ENCODE measurements at regions not wholly inside any gene's neighbourhood (a gene's known extent, or its start where the extent isn't known, plus 50 kb on each side); places are given as distances from the start of the nearest gene placed in this dataset.

DNA sequence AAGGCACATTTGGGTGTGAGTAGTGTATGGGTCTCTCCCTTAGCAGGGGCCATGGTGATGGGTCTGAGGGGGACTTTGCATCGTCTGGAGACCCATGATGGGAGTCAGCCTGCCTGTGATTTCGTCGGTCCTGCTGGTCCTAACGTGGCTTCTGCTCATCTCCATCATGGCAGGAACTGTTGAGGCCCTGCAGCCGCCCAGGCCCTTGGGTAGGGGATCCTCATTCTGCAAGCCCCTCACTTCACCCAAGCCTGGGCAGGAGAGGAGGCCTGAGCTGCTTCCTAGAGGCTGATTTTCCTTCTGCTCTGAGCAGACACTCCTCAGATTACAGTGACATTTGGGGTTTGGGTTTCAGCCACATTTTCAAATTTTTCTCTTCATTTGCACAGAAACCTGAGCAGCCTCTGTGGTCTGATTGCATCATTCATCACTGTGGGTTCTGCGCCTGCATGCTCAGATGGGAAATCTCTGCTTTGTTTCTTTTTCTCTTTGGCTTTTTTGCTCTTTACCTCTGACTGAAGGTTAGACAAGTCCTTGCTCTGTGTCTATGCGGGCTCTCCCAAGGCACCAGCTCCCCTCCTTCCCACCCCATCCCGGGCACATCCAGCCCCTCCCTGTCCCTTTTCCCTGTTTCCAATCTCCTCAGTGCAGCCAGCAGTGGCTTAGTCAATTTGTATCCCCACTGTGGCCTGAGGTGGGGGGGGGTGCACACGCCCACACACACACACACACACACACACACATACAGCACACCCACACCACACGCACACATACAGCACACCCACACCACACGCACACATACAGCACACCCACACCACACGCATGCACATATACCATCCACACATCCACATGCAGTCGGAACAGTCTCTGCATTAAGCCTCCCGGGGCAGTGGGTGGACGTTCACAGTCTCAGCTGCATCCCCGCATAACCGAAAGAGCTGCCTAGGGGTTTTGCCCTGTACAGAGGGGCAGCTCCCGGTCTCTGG, 305.4 kb upstream of the HS6ST1 start:
- DNase-seq = no peak

DNA sequence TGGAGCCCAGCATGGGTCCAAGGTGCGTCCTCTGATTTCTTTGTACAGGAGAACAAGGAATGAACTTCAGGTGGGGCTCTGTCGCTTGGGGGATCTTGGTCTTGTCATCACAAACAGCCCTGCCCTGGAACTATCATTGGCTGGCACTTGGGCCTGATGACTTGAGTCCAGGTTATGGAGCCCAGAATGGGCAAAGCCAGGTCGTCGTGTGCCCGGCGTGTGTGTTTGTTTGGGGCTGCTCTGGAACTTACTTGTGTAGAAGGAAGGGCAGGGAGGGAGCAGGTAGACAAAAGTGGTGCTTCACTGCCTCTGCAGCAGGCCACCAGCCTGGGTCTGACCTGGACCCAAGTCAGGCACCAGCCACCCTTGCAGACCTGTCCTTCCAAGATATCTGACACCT, 306.3 kb upstream of the HS6ST1 start:
- no peak for DNase-seq

DNA sequence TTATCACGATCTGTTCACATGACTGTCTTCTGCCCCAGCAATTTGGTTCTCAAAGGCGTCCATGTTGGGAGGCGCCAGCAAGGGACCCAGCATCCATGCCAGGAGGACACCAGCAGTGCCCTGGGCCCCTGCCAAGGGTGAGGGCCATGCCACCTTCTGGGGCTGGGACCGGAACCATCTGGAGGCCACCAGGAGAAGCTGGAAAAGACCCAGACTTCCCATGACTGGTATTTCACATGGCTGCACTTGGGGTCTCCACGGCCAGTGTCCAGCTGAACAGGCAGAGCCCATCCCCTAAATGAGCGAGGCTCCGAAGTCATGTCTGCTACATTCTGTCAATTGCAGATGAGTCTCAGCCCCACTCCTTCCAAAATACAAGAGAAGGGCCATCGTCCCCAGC, 306.8 kb upstream of the HS6ST1 start:
- DNase-seq = no peak

DNA sequence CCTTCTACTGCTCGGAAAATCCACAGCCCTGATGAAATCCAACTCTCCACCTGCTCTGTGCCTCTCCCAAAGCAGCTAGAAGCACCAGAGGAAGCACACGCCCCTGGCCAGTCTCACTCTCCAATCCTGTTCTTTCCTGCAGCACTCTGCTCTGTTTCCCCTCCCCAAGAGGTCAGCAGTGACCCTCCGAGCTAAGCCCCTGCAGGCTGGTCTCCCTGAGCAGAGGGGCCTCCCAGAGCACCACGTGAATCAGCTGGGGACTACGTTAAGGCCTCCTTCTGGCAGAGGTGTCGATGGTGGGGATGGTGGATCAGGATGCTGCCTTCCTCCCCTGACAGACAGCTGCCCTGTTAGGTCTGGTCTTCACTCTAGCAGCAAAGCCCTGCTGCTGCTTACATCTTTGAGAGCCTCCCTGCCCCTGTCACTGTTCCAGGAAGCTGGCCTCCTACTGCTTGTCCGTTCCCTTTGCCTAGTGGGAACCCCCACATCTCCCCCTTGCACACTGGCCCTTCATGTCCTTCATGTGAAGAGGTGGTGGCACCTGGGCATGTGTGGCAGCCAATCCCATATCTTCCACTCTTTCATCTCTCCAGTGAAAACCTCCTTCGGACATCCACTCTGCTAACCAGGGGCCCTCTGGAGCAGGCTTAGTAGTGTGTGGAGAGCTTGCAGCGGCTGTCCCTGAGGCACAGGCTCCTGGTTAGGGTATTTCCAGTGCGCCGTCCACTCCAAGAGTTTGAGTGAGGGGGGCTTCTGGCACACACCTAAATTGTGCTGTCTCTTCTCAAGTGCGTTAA, 307.5 kb upstream of the HS6ST1 start:
- DNase-seq = no peak

DNA sequence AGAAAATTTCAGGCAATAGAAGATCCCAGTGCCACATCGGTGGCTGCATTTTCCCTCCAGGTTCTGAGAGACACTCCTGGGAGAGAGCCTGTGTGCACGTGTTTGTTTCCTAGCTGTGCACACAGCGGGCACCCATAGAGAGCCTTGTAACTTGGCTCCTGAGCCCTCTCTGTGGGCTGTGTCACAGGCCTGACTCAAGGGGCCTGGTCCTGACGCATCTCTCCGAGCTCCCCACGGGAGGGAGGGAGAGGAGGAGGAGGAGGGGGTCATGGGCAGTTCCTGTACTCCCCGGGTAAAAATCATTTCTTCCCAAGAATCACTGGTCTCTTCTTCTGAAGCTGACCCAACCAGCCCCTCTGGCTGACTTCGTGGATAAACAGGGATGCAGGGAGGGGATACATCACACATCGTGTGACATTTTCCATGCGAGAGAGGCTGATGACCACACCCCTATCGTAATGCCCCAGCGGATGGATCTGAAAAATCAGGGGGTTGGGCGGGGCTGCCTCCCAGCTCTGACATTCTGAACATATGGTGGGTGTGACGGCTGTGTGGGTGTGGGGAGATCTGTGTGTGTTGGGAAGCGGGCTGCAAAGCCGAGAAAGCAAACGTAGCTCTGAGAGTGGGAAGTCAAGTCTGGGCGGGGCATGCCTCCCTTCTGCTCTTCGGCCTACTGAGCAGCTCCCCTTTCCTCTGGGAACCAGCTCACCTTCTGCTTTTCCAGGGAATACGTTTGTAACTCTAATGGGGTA, 308.3 kb upstream of the HS6ST1 start:
- no peak for DNase-seq

DNA sequence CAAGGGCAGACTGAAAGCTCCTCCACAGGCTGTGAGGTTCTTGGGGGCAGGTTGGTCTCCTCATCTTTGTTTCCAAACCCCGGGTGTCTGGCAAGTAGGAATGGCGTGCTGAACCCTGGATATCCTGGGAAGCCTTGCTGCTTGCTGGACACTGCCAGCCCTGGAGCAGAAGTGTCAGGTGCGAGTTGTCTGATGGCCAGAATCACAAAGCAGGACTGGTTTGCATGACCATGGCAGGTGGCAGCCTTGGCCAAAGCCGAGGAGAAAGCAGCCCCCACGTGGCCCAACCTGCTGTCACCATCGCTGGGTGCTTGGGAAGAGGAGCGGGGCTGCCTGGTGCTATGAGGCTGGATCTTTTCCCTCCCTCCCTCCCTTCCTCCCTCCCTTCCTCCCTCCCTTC, 309.5 kb upstream of the HS6ST1 start:
- DNase-seq = no peak

DNA sequence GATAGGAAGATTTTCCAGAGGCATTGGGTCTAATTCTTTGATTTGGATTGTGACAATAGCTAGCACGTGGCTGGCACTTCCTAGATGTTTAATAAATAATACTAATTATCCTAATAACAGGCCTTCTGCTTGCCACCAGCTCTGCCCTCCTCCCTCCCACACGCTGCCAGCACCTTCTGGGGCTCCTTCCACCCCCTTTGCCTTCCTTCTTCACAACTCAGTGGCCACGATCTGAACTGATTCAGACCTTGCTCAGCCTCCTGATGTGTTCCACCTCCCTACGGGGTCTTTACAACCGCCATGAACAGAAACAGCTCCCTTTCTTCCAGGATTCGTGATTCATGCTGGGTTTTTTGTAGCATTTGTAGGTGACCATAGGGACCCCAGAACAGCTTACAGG, 310.3 kb upstream of the HS6ST1 start:
- DNase-seq = no peak

DNA sequence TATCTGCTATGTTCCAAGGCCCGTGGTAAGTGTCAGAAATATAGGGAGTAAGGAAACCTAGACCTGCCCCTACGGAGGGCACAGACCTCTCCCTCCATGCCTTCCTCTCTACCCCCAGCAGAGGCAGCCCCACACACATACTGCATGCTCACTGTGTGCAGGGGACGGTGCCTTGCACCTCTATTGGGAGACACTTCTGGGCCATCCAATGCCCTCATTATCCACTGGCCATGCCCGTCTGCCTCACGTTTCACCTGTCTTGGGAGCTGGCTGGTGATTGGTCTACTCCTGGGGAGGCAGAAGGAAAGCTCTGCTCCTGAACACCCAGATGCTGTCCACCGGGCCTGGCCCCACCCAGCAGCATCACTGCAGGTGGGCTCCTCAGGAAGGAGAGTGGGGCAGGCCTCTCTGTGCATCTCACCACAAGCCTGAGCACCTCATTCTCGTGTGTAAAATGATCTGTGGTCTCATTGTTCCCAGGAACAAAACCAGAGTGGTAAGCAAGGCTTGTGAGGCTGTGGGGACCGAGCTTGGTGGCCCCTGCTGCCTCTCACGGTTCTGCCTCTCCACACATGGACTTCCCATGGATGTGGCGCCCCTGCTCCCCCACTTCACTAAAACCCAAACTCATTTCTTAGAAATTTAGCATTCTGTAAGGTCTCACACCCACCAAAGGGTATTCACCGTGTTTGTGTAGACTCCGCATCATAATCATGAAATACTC, 312.5 kb upstream of the HS6ST1 start:
- DNase-seq = no peak

DNA sequence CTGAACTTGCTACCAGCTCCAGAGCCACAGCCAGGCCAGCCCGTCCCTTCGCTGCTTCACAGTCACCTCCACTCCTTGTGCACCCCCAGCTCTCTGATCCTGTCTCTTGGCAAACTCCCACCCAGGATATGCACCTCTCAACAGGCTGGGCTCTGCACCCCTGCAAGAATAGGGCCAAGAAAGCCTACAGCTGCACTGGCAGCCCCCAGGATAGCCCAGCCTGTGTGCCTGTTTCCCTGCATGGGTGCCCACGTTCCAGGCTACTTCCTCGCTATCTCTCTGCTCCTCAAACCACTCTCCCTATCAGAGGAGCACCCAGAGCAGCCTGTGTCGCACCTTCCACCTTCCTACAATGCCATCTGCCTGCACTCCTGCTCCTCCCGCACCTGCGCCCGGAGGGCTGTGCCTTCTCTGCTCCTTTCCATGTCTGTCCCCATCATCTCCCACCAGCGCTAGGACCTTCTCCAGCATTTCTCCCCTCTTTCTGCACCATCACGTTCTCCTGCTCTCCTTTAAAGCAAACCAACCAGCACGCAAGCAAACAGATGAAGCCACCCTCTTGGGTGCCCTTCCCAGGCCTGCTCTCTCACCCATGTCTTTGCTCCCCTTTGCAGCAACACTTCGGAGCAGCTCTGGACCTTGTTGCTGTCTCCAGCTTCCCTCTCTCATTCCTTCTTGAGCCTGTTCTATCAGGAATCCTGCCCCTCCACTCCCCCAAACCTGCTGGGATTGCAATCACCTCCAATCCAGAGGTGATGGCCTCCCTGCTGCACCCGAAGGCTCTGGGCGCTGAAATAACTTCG, 313.2 kb upstream of the HS6ST1 start:
- DNase-seq = no peak

DNA sequence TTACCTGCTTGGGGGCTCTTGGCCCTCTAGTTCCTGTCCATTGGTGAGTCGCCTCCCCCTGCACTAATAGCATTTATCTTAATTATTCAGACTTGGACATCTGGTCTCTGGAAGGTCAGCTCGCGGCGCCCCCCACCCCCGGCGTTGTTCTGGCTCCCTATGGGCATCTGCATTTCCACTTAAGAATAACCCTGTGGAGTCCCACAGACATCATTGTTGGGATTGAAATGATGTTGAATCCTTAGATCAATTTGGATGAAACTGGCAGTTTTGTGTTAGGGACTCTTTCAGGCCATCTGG, 313.8 kb upstream of the HS6ST1 start:
- DNase-seq = no peak

DNA sequence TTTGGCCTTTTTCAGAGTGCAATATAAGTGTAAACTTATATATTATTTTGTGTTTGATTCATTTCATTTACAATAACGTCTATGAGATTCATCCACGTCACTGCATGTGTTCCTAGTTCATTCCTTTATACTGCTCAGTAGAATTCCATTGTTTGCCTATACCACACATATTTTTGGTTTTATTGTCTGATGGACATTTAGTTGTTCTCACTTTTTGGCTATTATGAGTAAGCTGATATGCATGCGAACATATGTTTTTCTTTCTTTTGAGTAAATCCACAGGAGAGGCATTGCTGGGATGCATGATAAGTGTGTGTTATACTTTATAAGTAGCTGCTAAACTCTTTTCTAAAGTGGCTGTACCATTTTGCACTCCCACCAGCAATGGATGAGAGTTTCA, 314.8 kb upstream of the HS6ST1 start:
- no peak for DNase-seq

DNA sequence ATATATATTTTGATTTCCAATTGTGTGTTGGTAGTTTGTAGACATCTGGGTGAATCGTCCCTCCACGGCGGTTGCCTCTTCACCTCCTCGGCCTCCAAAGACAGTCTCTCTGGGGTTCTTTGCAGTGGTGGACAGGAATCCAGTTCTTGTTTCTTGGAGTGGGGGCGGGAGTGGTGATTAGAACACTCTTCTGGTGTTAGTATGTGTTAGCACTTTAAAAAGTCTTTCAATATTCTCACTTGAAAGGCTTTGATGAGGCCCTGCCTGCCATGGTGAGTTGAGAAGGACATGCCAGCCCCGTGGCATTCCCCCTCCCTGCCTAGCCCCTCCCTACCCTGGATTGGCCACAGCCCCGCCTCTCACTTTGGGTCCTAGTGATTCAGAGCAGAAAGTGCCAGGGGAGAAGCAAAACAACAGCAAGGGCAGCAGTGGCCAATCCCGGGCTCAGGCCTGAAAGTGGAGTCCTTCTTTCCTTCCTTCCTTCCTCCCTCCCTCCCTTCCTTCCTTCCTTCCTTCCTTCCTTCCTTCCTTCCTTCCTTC, 316.8 kb upstream of the HS6ST1 start:
- no peak for DNase-seq

DNA sequence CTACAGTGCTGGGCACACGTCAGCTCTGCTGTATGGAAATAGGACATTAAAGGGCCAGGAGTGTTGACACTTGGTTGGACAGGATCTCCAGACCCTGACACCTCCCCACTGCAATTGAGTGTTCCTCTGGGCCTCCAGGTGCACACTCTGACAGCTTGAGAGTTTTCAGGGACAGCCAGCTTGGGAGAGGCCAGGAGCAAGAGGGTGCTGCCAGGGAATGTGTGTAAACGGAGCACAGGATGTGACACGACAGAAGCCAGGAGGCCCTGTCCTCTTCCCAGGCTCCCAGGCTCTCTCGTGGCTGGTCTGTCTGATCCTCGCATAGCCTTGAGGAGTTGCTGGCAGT, 318.1 kb upstream of the HS6ST1 start:
- no peak for DNase-seq

DNA sequence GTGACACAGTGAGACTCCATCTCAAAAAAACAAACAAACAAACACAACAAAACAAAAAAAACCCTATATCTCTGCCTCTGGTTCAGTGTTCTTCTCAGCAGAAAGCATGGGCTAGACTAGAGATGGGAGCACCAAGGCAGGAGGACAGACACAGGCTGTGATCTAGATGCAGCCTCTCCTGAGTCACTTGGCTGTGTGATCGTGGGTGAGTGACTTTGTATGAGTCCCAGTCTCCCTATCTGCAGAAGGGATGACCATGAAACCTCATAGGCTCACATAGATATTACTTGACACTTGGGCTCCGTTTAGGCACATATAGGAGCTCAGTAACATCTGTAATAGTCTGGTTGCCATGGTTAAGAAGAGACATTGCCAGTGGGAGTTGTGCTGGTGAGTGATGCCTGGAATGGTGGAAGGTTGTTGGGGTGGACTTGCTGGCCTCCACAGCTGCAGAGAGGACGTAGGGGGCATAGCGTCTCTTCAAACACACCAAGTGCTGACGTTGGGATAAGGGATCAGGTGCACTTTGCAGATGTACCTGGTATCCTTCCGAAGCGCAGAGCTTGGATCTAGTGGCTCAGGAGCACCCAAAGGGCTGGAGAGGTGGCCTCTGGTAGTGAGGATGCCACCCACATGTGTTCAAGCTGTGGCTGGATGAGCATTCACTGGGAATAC, 318.9 kb upstream of the HS6ST1 start:
- no peak for DNase-seq

DNA sequence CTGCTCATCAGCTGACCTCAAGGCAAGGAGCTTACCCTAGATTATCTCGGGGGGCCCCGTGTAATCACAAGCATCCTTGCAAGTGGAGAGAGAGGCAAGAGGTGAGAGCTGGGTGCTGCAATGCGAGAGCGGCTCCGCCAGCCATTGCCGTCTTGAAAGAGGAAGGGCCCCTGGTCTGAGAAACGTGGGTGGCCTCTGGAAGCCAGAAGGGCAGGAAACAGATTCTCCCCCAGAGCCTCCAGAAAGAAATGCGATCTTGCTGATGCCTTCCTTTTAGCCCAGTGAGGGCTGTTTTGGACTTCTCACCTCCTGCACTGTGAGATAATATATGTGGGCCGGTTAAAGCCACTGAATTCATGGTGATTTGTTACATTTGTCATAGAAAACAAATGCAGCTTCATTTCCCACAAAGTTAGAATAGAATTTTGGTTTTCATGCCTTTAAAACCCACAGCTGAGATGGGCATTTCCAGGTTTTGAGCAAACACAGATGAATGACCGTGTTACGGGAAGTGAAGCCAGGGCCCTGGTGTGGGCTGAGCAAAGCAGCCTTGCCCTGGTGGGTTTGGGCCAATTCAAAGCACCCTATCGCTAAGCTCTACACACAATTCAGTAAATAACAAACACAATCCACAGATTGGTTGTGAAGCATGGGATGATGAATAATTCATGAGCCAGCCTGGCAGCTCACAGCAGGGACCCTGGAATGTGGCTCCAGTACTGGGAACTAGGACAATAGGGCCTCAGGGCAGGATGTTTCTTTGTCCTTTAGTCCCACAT, 319.9 kb upstream of the HS6ST1 start:
- no peak for DNase-seq

DNA sequence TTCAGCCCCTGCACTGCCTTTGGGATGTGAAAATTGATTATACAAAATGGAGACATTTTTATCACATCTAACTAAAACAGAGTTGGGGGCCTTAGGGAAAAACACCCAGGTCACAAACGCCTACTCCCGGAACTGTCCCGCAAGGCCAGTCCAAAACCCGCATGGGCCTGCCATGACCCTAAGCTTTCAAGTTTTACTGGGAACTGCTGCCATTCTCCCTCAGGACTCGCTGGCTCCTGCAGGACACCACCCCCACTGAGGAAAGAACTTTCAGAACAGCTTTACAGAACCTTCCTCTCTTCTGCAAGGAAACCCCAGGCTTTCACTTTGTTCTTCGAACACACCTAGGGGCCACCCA, 320.4 kb upstream of the HS6ST1 start:
- DNase-seq = no peak

DNA sequence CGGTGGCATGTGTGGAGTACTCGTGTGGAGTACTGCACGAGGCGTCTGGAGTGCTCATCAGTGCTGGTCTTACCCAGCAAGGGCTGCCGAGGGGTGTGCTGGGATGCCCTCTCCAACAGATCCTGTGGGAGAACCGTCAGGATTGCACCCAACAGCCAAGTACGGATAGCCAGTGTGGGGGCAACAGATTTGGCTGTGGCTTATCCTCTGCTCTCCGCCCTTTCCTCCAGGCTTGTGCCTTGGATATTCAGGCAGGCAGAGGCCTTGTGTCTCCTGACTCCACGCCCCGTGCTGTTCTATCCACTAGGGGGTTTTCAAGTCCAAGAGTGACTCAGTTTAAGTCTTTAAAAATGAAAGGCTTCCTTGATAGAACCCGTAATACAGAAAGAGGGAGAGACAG, 321.0 kb upstream of the HS6ST1 start:
- no peak for DNase-seq

DNA sequence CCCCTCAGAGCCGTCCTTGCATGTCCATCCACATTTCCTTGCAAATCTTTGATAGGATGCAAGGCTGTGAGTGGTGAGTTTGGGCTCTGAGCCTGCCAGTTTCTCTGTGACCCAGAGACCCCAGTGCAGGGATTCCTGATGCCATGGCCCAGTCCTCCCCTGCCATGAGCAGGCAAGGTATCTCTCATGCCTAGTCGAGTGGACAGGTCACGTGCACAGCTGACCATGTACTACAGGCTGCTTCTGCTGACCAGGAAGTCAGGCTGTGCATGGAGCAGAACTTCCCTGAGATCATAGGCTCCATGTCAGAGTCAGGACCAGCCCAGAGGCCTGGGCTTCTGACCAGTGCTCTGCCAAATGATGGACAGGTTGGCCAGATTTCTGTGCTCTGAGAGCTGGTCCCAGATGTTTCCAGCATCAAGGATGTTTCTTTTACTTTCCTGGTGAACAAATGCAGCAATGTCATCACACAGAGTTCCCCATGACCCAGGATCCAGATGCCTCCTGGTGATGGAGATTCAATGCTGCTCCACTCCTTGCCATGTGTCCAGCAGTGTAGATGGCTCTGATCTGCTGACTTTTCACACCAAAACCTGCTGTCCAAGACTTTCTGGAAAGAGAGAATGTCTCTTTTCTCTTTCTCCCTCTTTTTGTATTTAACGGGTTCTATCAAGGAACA, 321.6 kb upstream of the HS6ST1 start:
- no peak for DNase-seq

DNA sequence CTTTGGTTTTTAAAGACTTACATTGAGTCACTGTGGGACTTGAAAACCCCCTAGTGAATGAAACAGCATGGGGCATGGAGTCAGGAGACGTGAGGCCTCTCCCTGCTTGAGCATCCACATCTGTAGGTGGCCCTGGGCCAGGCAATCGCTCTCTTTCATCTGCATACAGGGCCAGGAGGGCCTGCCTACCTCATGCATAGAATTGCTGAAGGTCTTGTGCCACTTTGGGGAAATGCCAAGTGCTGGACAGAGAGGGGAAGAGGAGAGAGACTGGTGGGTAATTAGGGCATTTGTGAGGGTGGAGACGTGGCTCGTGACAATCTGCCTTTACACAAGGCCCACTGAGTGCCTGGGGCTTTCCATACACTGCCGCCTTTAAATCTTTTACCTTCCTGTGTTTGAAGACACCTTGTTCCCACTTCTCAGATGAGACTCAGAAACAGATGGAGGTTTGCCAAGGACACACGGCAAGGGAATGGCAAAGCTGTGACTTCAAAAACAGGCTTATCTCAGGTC, 322.2 kb upstream of the HS6ST1 start:
- no peak for DNase-seq

Measured in NCI-H1417 treated with DMSO at 0.1 percent for 48 hours (cell line).